ENCODE measurements at regions not wholly inside any gene's neighbourhood (a gene's known extent, or its start where the extent isn't known, plus 50 kb on each side); places are given as distances from the start of the nearest gene placed in this dataset.

DNA sequence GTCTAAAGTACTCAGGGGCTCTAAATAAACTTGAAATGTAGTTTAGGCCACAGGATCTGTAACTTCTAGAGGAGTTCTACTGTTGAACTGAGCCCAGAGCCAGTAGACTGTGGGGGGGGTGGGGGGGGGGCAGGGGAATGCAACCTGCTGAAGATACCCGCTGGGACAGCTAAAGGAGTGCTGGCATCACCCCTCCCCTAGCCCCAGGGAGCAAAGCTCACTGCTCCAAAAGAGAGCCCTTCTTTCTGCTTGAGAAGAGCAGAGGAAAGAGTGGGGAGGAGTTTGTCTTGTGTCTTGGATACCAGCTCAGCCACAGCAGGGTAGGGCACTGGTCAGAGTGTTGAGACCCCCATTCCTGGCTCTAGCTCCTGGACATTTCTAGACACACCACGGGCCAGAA is 414.0 kb upstream of the KLHL29 start:
- Histone ChIP-seq H3K36me3 (replicated peaks in 1 of 2; ENCODE audit: control insufficient read depth in 1 of 2, insufficient read depth in 2 of 2, low read length in 2 of 2) (no peaks in the 10 kb centered on the region), H3K4me3 (replicated peaks in 1 of 3; ENCODE audit: insufficient read depth in 1 of 3, low read depth in 2 of 3, low read length in 3 of 3) (no peak overlapping the region), H2AFZ (ENCODE audit: low read length) (no peak overlapping the region), H3K27ac (ENCODE audit: extremely low read length, insufficient read depth, low read length) (no peak overlapping the region), H3K9me3 (ENCODE audit: low read length) (peaks cover 18% of the 10 kb centered on the region), H4K20me1 (ENCODE audit: insufficient read depth, low read length) (no peaks in the 10 kb centered on the region), H3K27me3 (ENCODE audit: control insufficient read depth in 1 of 2, insufficient read depth in 2 of 2, low read length in 2 of 2) (no peaks in the 10 kb centered on the region), H3K79me2 (ENCODE audit: insufficient read depth, low read length) (no peaks in the 10 kb centered on the region), H3K4me1 (ENCODE audit: insufficient read depth, low read length) (no peaks in the 10 kb centered on the region), H3K4me2 (ENCODE audit: low read depth, low read length) (no peak overlapping the region), H3K9ac (ENCODE audit: insufficient read depth, low read depth, low read length) (no peak overlapping the region)
- CTCF ChIA-PET (ENCODE audit: low intra/inter-chr PET ratio, low total read pairs): no interaction called here
- intact Hi-C loops (cut with micrococcal nuclease; ENCODE audit: unreplicated experiment): no loop called here
- TF ChIP-seq ZEB1 (IDR thresholded peaks at IDR 0.05; ENCODE audit: insufficient replicate concordance, low read depth): no peak
- no TSS peak for BruUV-seq (replicated peaks)
- in situ Hi-C loops (cut with HindIII; ENCODE audit: extremely low pct_ligation_motif_present, low pct_unique_long_range_greater_than_20kb): no loop called here
- POLR2A ChIA-PET: no interaction called here
- DNase-seq (ENCODE audit: low spot score) (no peak), ATAC-seq (no peak), FAIRE-seq (no peak)
- WGBS (ENCODE audit: low lambda C conversion rate): 4% methylated on average over 2 of the region's 2 CpGs

DNA sequence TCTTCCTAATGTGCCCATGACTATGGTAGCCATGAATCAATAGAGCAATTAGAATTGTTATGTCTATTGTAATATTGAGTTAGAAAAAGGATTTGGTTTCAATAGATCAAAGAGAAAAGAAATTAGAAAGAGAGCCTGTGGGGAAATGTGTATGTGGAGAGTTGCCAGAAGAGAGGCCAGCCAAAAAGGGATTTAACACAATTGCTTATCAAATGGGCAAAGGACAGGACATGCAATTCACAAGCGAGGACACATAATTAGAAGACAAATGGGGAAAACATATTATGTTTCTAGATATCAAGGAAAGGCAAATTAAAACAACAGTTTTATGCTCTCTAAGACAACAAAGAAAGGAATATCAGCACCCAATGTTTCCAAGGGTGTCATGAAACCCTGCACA is 403.2 kb upstream of the KLHL29 start:
- FAIRE-seq: no peak
- DNase-seq (ENCODE audit: low spot score): no peak
- CTCF ChIA-PET (ENCODE audit: low intra/inter-chr PET ratio, low total read pairs): no interaction called here
- TF ChIP-seq ZNF546 (CRISPR knock-in tag; conservative IDR thresholded peaks at IDR 0.05) (no peak), ZNF136 (CRISPR knock-in tag; IDR thresholded peaks at IDR 0.05; ENCODE audit: low read depth) (no peak), ZNF18 (CRISPR knock-in tag; IDR thresholded peaks at IDR 0.05; ENCODE audit: insufficient replicate concordance) (no peak), ZNF891 (CRISPR knock-in tag; IDR thresholded peaks at IDR 0.05) (no peak), ZNF652 (CRISPR knock-in tag; IDR thresholded peaks at IDR 0.05; ENCODE audit: borderline replicate concordance, low read depth) (no peak), ZNF33B (CRISPR knock-in tag; IDR thresholded peaks at IDR 0.05) (no peak), TRIM24 (CRISPR knock-in tag; IDR thresholded peaks at IDR 0.05) (no peak), YY1 (IDR thresholded peaks at IDR 0.05; ENCODE audit: insufficient read depth, insufficient replicate concordance, low read depth, low read length) (no peak)
- TF ChIP-seq, protein P1, sequence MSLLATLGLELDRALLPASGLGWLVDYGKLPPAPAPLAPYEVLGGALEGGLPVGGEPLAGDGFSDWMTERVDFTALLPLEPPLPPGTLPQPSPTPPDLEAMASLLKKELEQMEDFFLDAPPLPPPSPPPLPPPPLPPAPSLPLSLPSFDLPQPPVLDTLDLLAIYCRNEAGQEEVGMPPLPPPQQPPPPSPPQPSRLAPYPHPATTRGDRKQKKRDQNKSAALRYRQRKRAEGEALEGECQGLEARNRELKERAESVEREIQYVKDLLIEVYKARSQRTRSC (CRISPR knock-in tag; IDR thresholded peaks at IDR 0.05; ENCODE audit: low read depth): no peak

More for the DNA sequence above, 403.2 kb upstream of the KLHL29 start:
- no peak overlapping the region for H3K4me3 ChIP-seq (replicated peaks in 1 of 3; ENCODE audit: insufficient read depth in 1 of 3, low read depth in 2 of 3, low read length in 3 of 3)
- POLR2A ChIA-PET: no interaction called here
- no peaks in the 10 kb centered on the region for H3K79me2 ChIP-seq (ENCODE audit: insufficient read depth, low read length)
- H2AFZ ChIP-seq (ENCODE audit: low read length): no peak overlapping the region
- no peaks in the 10 kb centered on the region for H3K4me1 ChIP-seq (ENCODE audit: insufficient read depth, low read length)
- intact Hi-C loops (cut with micrococcal nuclease; ENCODE audit: unreplicated experiment): no loop called here
- BruUV-seq (replicated peaks): no TSS peak
- H3K36me3 ChIP-seq (replicated peaks in 1 of 2; ENCODE audit: control insufficient read depth in 1 of 2, insufficient read depth in 2 of 2, low read length in 2 of 2): no peaks in the 10 kb centered on the region
- in situ Hi-C loops (cut with HindIII; ENCODE audit: extremely low pct_ligation_motif_present, low pct_unique_long_range_greater_than_20kb): no loop called here
- H3K4me2 ChIP-seq (ENCODE audit: low read depth, low read length): no peak overlapping the region
- H3K9ac ChIP-seq (ENCODE audit: insufficient read depth, low read depth, low read length): no peak overlapping the region
- H3K27ac ChIP-seq (ENCODE audit: extremely low read length, insufficient read depth, low read length): no peak overlapping the region
- no peak for ATAC-seq
- no peaks in the 10 kb centered on the region for H4K20me1 ChIP-seq (ENCODE audit: insufficient read depth, low read length)
- H3K27me3 ChIP-seq (ENCODE audit: control insufficient read depth in 1 of 2, insufficient read depth in 2 of 2, low read length in 2 of 2): no peaks in the 10 kb centered on the region
- WGBS (ENCODE audit: low lambda C conversion rate): 0% methylated on average over 1 of the region's 1 CpG
- peaks cover 43% of the 10 kb centered on the region for H3K9me3 ChIP-seq (ENCODE audit: low read length)

Measured in HepG2 (cell line).